ENCODE measurements at regions not wholly inside any gene's neighbourhood (a gene's known extent, or its start where the extent isn't known, plus 50 kb on each side); places are given as distances from the start of the nearest gene placed in this dataset.

DNA sequence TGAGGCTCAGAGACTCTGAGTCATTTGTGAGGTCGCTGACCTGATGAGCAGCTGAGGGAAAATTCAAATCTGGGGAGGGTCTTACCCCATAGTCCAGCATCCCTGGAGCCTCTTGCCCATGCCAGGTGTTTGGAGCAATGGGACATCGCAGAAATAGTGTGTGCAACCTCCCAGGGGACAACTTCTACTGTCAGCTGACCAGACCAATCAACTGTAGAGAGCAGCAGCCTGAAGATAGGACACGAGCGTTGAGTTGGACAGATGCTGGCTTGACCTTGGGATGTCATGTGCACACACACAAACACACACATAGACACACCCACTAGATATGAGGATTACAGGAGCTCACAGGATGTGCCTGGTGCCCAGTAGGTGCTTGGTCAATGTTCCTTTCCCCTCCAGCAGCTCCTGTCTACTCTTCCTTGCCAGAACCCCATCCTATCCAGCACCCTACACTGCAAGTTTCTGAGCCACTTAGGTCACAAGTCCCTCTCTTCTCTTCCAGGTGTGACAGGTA lies 59.1 kb upstream of the MPEG1 start:
- no peak for TF ChIP-seq EP300 (IDR thresholded peaks at IDR 0.05)
- no peak for TF ChIP-seq POLR2A (IDR thresholded peaks at IDR 0.05)
- no peak for TF ChIP-seq POLR2AphosphoS5 (IDR thresholded peaks at IDR 0.05)
- TF ChIP-seq, protein P1, sequence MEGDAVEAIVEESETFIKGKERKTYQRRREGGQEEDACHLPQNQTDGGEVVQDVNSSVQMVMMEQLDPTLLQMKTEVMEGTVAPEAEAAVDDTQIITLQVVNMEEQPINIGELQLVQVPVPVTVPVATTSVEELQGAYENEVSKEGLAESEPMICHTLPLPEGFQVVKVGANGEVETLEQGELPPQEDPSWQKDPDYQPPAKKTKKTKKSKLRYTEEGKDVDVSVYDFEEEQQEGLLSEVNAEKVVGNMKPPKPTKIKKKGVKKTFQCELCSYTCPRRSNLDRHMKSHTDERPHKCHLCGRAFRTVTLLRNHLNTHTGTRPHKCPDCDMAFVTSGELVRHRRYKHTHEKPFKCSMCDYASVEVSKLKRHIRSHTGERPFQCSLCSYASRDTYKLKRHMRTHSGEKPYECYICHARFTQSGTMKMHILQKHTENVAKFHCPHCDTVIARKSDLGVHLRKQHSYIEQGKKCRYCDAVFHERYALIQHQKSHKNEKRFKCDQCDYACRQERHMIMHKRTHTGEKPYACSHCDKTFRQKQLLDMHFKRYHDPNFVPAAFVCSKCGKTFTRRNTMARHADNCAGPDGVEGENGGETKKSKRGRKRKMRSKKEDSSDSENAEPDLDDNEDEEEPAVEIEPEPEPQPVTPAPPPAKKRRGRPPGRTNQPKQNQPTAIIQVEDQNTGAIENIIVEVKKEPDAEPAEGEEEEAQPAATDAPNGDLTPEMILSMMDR (IDR thresholded peaks at IDR 0.05), result no peak
- DNase-seq, result no peak
- no peaks in the 10 kb centered on the region for H3K9me3 ChIP-seq
- H3K4me3 ChIP-seq, result no peak overlapping the region
- no peaks in the 10 kb centered on the region for H3K27me3 ChIP-seq
- intact Hi-C loops (cut with DNase I; ENCODE audit: low total_unique reads), result no loop called here
- H3K4me1 ChIP-seq, result peaks cover 0 to 23% (median 5%) of the 10 kb centered on the region in 4 donors
- no peak overlapping the region for H3K27ac ChIP-seq
- H3K36me3 ChIP-seq, result no peaks in the 10 kb centered on the region
- WGBS, 5 donors, result 74 to 82% (median 79%) methylated on average over 4 of the region's 4 CpGs

DNA sequence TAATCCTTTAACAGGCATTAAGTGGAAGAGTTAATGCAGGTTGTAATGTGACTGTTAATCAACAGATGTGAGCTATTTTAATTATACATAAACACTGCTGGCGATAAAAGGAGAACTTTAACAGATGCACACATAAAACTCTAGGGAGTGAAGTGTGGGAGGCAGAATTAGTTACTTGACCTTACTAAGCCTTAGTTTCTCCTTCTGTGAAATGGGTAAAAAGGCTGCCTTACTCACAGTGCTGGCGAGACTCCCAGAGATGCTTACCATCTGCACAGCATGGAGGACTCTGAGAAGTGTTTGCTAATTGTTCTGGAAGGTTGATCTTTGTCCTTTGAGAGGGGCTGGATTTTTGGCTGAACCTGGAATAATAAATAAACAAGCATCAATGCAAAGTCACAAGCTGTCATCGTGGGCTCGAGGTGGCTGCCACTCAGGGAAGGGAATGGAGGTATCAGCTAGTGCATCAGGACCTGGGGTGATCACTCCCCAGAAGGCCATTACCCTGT lies 58.6 kb upstream of the MPEG1 start:
- no peak for DNase-seq
- no peaks in the 10 kb centered on the region for H3K9me3 ChIP-seq
- H3K4me1 ChIP-seq, result peaks cover 0 to 23% (median 5%) of the 10 kb centered on the region in 4 donors
- intact Hi-C loops (cut with DNase I; ENCODE audit: low total_unique reads), result no loop called here
- TF ChIP-seq POLR2AphosphoS5 (IDR thresholded peaks at IDR 0.05) (no peak), EP300 (IDR thresholded peaks at IDR 0.05) (no peak)
- TF ChIP-seq, protein P1 (IDR thresholded peaks at IDR 0.05), result no peak
- WGBS, 5 donors, result 77 to 86% (median 79%) methylated on average over 4 of the region's 4 CpGs
- H3K36me3 ChIP-seq, result no peaks in the 10 kb centered on the region
- H3K27ac ChIP-seq, result no peak overlapping the region
- H3K4me3 ChIP-seq, result no peak overlapping the region
- H3K27me3 ChIP-seq, result no peaks in the 10 kb centered on the region

DNA sequence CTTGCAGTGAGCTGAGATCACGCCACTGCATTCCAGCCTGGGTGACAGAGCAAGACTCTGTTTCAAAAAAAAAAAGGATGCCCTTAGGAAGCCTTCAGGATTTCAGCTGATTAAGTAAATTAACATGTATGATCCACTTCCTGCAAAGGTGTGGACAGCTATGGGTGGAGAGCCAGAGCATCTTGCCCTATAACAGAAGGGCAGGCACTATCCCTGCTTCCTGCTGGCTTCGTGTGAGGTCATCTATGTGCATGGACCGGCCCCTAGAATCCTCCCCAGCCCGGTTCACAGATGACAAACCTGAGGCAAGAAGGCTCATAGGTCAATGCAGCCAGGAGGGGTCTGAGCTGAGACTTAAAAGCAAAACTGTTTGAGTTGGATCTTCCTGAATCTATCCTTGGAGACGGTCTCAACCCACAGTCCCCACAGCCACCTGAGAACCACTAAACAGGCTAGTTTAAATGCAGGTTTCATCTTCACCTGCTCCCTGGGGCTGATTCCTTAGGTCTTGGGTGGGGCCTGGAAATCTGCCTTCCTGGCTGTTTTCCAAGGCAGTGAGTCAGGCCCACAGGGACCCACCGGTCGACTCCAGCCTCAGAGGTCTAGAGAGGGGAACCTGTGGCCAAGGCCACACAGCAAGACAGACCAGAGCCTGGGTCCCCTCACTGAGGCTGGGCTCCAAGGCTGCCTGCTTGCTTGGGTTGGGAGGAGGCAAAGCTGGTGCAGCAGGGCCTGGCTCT lies 55.2 kb upstream of the MPEG1 start:
- intact Hi-C loops (cut with DNase I; ENCODE audit: low total_unique reads), result no loop called here
- peaks cover 0 to 10% (median under 1%) of the 10 kb centered on the region in 4 donors for H3K4me1 ChIP-seq

DNA sequence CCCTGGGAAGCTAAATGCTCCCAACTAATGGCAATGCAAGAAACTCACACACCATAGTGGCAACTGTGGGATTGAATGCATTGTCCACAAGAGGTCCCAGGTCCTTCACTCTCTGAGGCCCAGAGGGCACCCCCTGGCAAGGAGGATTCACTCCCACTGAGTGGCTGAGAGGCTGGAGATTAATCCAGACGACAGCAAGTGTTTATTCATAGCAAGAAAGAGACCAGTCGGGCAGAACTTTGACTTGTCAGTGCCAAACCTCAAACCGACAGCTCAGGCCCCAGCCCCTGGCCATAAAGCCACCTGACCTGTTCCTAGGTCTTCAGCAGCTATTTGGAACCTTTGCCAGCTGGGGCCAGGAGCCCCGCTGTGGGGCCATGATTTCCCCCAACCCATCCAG lies 54.5 kb upstream of the MPEG1 start:
- Histone ChIP-seq H3K4me1 (peaks cover 0 to 6% (median 0%) of the 10 kb centered on the region in 4 donors), H3K9me3 (no peaks in the 10 kb centered on the region), H3K27ac (no peak overlapping the region), H3K27me3 (no peaks in the 10 kb centered on the region), H3K36me3 (no peaks in the 10 kb centered on the region), H3K4me3 (no peak overlapping the region)
- whole genome bisulfite sequencing, 5 donors, result 43 to 77% (median 54%) methylated on average over 4 of the region's 4 CpGs
- DNase-seq, result no peak
- TF ChIP-seq EP300 (IDR thresholded peaks at IDR 0.05) (no peak), POLR2AphosphoS5 (IDR thresholded peaks at IDR 0.05) (no peak), POLR2A (IDR thresholded peaks at IDR 0.05) (no peak)
- TF ChIP-seq, protein P1 (IDR thresholded peaks at IDR 0.05), result no peak
- intact Hi-C loops (cut with DNase I; ENCODE audit: low total_unique reads), result no loop called here

More for the DNA sequence above, 55.2 kb upstream of the MPEG1 start:
- Histone ChIP-seq H3K27ac (no peak overlapping the region), H3K36me3 (no peaks in the 10 kb centered on the region), H3K4me3 (no peak overlapping the region), H3K9me3 (no peaks in the 10 kb centered on the region), H3K27me3 (no peaks in the 10 kb centered on the region)
- 66 to 95% (median 73%) methylated on average over 5 to 7 of the region's 7 CpGs for WGBS, 5 donors
- no peak for DNase-seq
- TF ChIP-seq EP300 (IDR thresholded peaks at IDR 0.05), result no peak
- TF ChIP-seq, protein P1 (IDR thresholded peaks at IDR 0.05), result no peak
- TF ChIP-seq POLR2A (IDR thresholded peaks at IDR 0.05), result no peak
- TF ChIP-seq POLR2AphosphoS5 (IDR thresholded peaks at IDR 0.05), result no peak
